ENCODE measurements at regions not wholly inside any gene's neighbourhood (a gene's known extent, or its start where the extent isn't known, plus 50 kb on each side); places are given as distances from the start of the nearest gene placed in this dataset.

DNA sequence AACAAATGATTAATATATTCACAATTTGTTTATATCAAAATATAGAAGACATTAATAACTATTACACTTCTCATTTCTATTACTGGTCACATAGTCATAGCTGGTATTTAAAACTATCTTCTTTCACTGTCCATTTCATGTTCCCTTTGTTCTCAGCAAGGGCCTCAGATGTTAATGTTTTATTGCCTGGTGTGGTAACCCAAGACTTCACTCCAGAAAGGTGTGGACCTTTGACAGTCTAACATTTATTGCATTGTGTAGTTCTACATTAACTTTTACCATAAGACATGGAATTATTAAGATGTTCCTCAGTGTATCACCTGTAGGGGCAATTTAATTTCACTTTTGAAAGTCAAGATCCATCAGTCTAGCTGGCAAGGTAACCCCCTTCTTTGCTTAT, 691.3 kb downstream of the SQOR start:
- H3K27me3 ChIP-seq (ENCODE audit: control insufficient read depth, insufficient read depth, low read length) = no peaks in the 10 kb centered on the region
- H3K4me3 ChIP-seq (ENCODE audit: low read length) = no peak overlapping the region
- H3K9ac ChIP-seq (ENCODE audit: low read depth, low read length) = no peak overlapping the region
- H3K9me3 ChIP-seq (replicated peaks; ENCODE audit: low read length) = no peaks in the 10 kb centered on the region
- H3K4me1 ChIP-seq (ENCODE audit: control insufficient read depth, insufficient read depth, low read length) = no peaks in the 10 kb centered on the region
- no peaks in the 10 kb centered on the region for H3K36me3 ChIP-seq (ENCODE audit: insufficient read depth, low read length)
- no peak overlapping the region for H3K4me2 ChIP-seq (ENCODE audit: low read length)

DNA sequence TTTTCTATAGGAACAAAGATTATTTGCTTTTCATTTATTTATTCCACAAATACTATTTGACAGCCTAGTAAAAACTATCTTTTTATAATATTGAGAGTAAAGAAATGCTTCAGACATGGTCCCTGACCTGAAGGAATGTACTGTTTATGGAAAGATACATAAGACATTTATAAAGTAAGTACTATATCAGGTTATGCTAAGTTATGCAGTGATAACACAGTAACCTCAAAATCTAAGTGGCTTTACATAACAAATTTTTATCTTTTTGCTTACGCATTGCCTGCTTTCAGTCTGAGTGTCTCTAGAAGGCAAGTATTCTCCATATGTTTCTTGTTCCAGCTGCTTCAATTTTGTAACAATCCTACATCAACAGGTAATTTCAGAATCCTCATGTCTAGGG, 694.0 kb downstream of the SQOR start:
- Histone ChIP-seq H3K9me3 (replicated peaks; ENCODE audit: low read length) (no peaks in the 10 kb centered on the region), H3K4me2 (ENCODE audit: low read length) (no peak overlapping the region), H3K4me3 (ENCODE audit: low read length) (no peak overlapping the region), H3K4me1 (ENCODE audit: control insufficient read depth, insufficient read depth, low read length) (no peaks in the 10 kb centered on the region), H3K27me3 (ENCODE audit: control insufficient read depth, insufficient read depth, low read length) (no peaks in the 10 kb centered on the region), H3K9ac (ENCODE audit: low read depth, low read length) (no peak overlapping the region), H3K36me3 (ENCODE audit: insufficient read depth, low read length) (no peaks in the 10 kb centered on the region)

DNA sequence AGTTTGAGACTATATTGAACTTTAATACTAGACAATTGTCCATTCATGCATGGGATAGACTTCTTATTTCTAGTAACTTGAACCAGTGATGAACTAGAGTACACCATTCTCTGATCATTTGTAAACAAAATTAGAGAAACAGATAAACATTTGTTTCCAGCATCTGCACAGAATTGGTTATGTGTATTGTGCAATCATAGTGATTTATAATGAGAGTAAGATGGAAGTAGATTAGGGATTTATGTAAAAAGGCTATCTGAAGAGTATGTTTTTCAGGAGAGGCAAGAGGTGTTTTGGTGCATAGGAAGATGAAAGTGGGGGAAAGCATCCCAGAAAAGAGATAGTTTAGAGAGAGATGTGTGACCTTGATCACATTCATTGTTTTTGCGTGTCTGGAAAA, 695.0 kb downstream of the SQOR start:
- Histone ChIP-seq H3K9ac (ENCODE audit: low read depth, low read length) (no peak overlapping the region), H3K36me3 (ENCODE audit: insufficient read depth, low read length) (no peaks in the 10 kb centered on the region), H3K4me2 (ENCODE audit: low read length) (no peak overlapping the region)

GRCh38 chr15:46331546-46331945, 696.7 kb downstream of the SQOR start:
- H3K9me3 ChIP-seq (replicated peaks; ENCODE audit: low read length) = no peaks in the 10 kb centered on the region
- H3K4me2 ChIP-seq (ENCODE audit: low read length) = no peak overlapping the region
- H3K36me3 ChIP-seq (ENCODE audit: insufficient read depth, low read length) = no peaks in the 10 kb centered on the region
- H3K4me3 ChIP-seq (ENCODE audit: low read length) = no peak overlapping the region
- H3K4me1 ChIP-seq (ENCODE audit: control insufficient read depth, insufficient read depth, low read length) = no peaks in the 10 kb centered on the region
- no peaks in the 10 kb centered on the region for H3K27me3 ChIP-seq (ENCODE audit: control insufficient read depth, insufficient read depth, low read length)
- no peak overlapping the region for H3K9ac ChIP-seq (ENCODE audit: low read depth, low read length)

More for the DNA sequence above, 695.0 kb downstream of the SQOR start:
- H3K4me1 ChIP-seq (ENCODE audit: control insufficient read depth, insufficient read depth, low read length) = no peaks in the 10 kb centered on the region
- no peaks in the 10 kb centered on the region for H3K9me3 ChIP-seq (replicated peaks; ENCODE audit: low read length)
- no peaks in the 10 kb centered on the region for H3K27me3 ChIP-seq (ENCODE audit: control insufficient read depth, insufficient read depth, low read length)
- H3K4me3 ChIP-seq (ENCODE audit: low read length) = no peak overlapping the region

- Histone ChIP-seq H3K9me3 (replicated peaks; ENCODE audit: low read length) (peaks cover 5% of the 10 kb centered on the region), H3K4me3 (ENCODE audit: low read length) (no peak overlapping the region), H3K4me1 (ENCODE audit: control insufficient read depth, insufficient read depth, low read length) (no peaks in the 10 kb centered on the region)
These were observed 708.5 kb downstream of the SQOR start for GRCh38 chr15:46343196-46343935.

GRCh38 chr15:46344115-46344724, 709.4 kb downstream of the SQOR start:
- H3K36me3 ChIP-seq (ENCODE audit: insufficient read depth, low read length) = no peaks in the 10 kb centered on the region
- H3K4me3 ChIP-seq (ENCODE audit: low read length) = no peak overlapping the region
- H3K9ac ChIP-seq (ENCODE audit: low read depth, low read length) = no peak overlapping the region
- no peak overlapping the region for H3K4me2 ChIP-seq (ENCODE audit: low read length)
- peaks cover 5% of the 10 kb centered on the region for H3K9me3 ChIP-seq (replicated peaks; ENCODE audit: low read length)
- no peaks in the 10 kb centered on the region for H3K27me3 ChIP-seq (ENCODE audit: control insufficient read depth, insufficient read depth, low read length)
- H3K4me1 ChIP-seq (ENCODE audit: control insufficient read depth, insufficient read depth, low read length) = no peaks in the 10 kb centered on the region

More at GRCh38 chr15:46343196-46343935, 708.5 kb downstream of the SQOR start:
- H3K27me3 ChIP-seq (ENCODE audit: control insufficient read depth, insufficient read depth, low read length) = no peaks in the 10 kb centered on the region
- no peaks in the 10 kb centered on the region for H3K36me3 ChIP-seq (ENCODE audit: insufficient read depth, low read length)
- H3K4me2 ChIP-seq (ENCODE audit: low read length) = no peak overlapping the region
- no peak overlapping the region for H3K9ac ChIP-seq (ENCODE audit: low read depth, low read length)

DNA sequence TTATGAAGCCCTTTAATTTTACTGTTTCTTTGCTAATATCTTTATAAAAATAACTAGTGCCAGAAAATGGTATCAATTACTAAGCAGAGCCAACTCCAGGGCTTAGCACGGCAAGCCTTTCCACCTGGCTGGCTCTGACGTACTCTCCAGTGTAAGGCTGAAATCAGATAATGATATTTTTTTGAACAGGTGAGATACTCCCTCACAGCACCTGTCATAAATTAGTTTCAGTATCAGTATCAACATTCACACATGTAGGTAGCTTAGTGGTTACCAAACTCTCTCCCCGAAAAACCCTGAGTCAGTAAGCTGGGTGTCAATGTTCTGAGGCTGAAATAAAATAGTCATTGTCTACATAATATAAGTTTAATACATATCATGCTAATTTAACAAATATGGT, 710.1 kb downstream of the SQOR start:
- no peak overlapping the region for H3K4me2 ChIP-seq (ENCODE audit: low read length)
- no peak overlapping the region for H3K9ac ChIP-seq (ENCODE audit: low read depth, low read length)
- peaks cover 2% of the 10 kb centered on the region for H3K9me3 ChIP-seq (replicated peaks; ENCODE audit: low read length)
- H3K27me3 ChIP-seq (ENCODE audit: control insufficient read depth, insufficient read depth, low read length) = no peaks in the 10 kb centered on the region
- H3K36me3 ChIP-seq (ENCODE audit: insufficient read depth, low read length) = no peaks in the 10 kb centered on the region
- no peak overlapping the region for H3K4me3 ChIP-seq (ENCODE audit: low read length)
- no peaks in the 10 kb centered on the region for H3K4me1 ChIP-seq (ENCODE audit: control insufficient read depth, insufficient read depth, low read length)

- no peak overlapping the region for H3K9ac ChIP-seq (ENCODE audit: low read depth, low read length)
These were observed 719.6 kb downstream of the SQOR start for GRCh38 chr15:46354443-46354842.

DNA sequence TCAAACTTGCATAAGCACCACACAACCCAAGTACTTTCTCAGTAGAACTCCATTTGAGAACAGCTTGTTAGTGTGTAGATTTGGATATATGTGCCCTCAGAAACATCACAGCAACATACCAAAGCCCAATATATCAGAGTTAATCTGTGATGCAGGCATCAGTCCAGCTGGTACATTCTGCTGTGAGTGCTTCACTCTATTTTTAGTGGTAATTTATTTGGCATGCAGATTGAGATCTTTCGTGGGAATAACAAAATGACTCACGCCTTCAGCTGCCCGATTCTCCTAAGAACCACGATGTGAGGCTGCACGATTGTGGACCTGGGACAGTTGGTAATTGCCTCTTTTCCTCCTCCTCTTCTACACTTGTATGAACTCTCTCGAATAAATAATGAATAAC, 730.7 kb downstream of the SQOR start:
- no peak overlapping the region for H3K4me2 ChIP-seq (ENCODE audit: low read length)
- H3K27me3 ChIP-seq (ENCODE audit: control insufficient read depth, insufficient read depth, low read length) = no peaks in the 10 kb centered on the region
- H3K4me1 ChIP-seq (ENCODE audit: control insufficient read depth, insufficient read depth, low read length) = no peaks in the 10 kb centered on the region
- no peak overlapping the region for H3K9ac ChIP-seq (ENCODE audit: low read depth, low read length)
- no peak overlapping the region for H3K4me3 ChIP-seq (ENCODE audit: low read length)
- H3K36me3 ChIP-seq (ENCODE audit: insufficient read depth, low read length) = no peaks in the 10 kb centered on the region
- no peaks in the 10 kb centered on the region for H3K9me3 ChIP-seq (replicated peaks; ENCODE audit: low read length)

More at GRCh38 chr15:46354443-46354842, 719.6 kb downstream of the SQOR start:
- peaks cover 8% of the 10 kb centered on the region for H3K9me3 ChIP-seq (replicated peaks; ENCODE audit: low read length)
- no peaks in the 10 kb centered on the region for H3K36me3 ChIP-seq (ENCODE audit: insufficient read depth, low read length)
- no peaks in the 10 kb centered on the region for H3K4me1 ChIP-seq (ENCODE audit: control insufficient read depth, insufficient read depth, low read length)
- no peaks in the 10 kb centered on the region for H3K27me3 ChIP-seq (ENCODE audit: control insufficient read depth, insufficient read depth, low read length)
- H3K4me3 ChIP-seq (ENCODE audit: low read length) = no peak overlapping the region
- H3K4me2 ChIP-seq (ENCODE audit: low read length) = no peak overlapping the region

GRCh38 chr15:46366360-46367007, 731.7 kb downstream of the SQOR start:
- Histone ChIP-seq H3K9ac (ENCODE audit: low read depth, low read length) (no peak overlapping the region), H3K4me1 (ENCODE audit: control insufficient read depth, insufficient read depth, low read length) (no peaks in the 10 kb centered on the region), H3K4me2 (ENCODE audit: low read length) (no peak overlapping the region), H3K36me3 (ENCODE audit: insufficient read depth, low read length) (no peaks in the 10 kb centered on the region), H3K27me3 (ENCODE audit: control insufficient read depth, insufficient read depth, low read length) (no peaks in the 10 kb centered on the region), H3K4me3 (ENCODE audit: low read length) (no peak overlapping the region), H3K9me3 (replicated peaks; ENCODE audit: low read length) (no peaks in the 10 kb centered on the region)

DNA sequence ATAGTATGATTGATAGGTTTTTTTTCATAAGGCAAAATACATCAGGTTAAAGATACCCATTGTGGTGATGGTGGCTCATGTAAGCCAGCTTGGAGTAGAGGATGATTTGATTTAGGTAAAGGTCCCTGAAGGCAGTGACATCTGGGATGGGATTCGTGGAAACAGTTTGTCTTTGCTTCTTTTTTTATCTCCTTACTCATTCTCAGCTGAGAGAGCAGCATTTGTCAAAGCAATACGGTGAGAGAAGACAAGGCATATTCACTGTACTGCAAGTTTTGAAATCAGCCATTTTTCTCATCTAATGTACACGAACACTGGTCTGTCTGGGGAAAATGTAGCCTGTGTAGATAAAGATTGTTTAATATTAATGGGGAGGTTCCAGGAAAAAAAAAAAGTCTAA, 749.1 kb downstream of the SQOR start:
- no peaks in the 10 kb centered on the region for H3K4me1 ChIP-seq (ENCODE audit: control insufficient read depth, insufficient read depth, low read length)
- no peaks in the 10 kb centered on the region for H3K36me3 ChIP-seq (ENCODE audit: insufficient read depth, low read length)
- H3K4me3 ChIP-seq (ENCODE audit: low read length) = no peak overlapping the region
- H3K4me2 ChIP-seq (ENCODE audit: low read length) = no peak overlapping the region
- no peaks in the 10 kb centered on the region for H3K27me3 ChIP-seq (ENCODE audit: control insufficient read depth, insufficient read depth, low read length)
- no peak overlapping the region for H3K9ac ChIP-seq (ENCODE audit: low read depth, low read length)
- no peaks in the 10 kb centered on the region for H3K9me3 ChIP-seq (replicated peaks; ENCODE audit: low read length)

Measured in skeletal muscle satellite cell (primary cell).